ENCODE measurements at regions not wholly inside any gene's neighbourhood (a gene's known extent, or its start where the extent isn't known, plus 50 kb on each side); places are given as distances from the start of the nearest gene placed in this dataset.
"Not testable (repeated sequence)": the region's sequence is repeated elsewhere in the genome, so short reads cannot be mapped to it uniquely, and the experiment has no call there.

DNA sequence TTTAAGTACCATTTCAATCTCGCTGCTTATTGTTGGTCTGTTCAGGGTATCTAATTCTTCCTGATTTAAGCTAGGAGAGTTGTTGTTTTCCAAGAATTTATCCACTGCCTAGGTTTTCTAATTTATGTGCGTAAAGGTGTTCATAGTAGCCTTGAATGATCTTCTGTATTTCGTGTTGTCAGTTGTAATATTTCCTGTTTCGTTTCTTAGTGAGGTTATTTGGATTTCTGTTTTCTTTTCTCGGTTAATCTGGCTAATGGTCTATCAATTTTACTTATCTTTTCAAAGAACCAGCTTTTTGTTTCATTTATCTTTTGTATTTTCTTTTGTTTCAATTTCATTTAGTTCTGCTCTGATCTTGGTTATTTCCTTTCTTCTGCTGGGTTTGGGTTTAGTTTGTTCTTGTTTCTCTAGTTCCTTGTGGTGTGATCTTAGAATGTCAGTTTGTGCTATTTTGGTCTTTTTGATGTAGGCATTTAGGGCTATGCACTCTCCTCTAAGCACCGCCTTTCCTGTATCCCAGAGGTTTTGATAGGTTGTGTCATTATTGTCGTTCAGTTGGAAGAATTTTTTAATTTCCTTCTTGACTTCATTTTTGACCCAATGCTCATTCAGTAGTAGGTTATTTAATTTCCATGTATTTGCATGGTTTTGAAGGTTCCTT lies 92.5 kb upstream of the CSRP2 start:
- POLR2A ChIA-PET, CTCF ChIA-PET: not testable (repeated sequence)

DNA sequence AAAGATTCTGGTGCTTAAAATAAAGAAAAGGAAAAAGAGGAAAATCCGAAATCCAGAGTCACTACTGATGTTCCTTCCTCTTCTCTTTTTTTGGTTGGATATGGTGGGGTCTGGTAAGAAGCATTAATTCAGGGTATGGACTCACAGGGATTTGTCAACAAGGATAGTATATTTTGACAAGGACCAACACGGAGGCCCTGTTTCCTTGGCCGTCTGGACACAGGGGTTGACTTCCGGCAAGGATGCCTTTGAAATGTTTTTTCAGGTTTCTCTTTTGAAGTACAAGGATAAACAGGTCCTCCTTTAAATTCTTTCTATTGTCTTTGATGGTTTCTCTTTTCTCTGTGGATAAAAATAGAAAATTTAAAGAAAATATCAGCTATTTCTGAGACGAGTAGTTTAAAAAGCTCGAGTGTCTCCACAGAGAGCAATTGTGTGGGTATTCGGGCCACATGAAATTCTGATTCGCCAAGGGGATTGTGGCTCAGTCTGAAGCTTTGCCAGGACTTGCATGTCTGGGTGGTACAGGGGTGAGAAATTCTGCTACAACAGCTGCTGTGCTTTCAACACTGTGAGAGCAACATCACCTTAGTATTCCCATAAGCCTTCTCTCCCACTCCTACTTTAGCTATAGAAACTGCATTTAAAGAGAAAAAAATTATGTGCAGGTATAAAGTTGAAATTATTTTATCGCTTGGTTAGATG lies 88.5 kb upstream of the CSRP2 start:
- TF ChIP-seq, protein P1, sequence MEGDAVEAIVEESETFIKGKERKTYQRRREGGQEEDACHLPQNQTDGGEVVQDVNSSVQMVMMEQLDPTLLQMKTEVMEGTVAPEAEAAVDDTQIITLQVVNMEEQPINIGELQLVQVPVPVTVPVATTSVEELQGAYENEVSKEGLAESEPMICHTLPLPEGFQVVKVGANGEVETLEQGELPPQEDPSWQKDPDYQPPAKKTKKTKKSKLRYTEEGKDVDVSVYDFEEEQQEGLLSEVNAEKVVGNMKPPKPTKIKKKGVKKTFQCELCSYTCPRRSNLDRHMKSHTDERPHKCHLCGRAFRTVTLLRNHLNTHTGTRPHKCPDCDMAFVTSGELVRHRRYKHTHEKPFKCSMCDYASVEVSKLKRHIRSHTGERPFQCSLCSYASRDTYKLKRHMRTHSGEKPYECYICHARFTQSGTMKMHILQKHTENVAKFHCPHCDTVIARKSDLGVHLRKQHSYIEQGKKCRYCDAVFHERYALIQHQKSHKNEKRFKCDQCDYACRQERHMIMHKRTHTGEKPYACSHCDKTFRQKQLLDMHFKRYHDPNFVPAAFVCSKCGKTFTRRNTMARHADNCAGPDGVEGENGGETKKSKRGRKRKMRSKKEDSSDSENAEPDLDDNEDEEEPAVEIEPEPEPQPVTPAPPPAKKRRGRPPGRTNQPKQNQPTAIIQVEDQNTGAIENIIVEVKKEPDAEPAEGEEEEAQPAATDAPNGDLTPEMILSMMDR (IDR thresholded peaks at IDR 0.05; ENCODE audit: control extremely low read depth, extremely low read depth, low read depth, missing control alignments): no peak
- DNase-seq (ENCODE audit: extremely low spot score): no peak
- ChIA-PET POLR2A (no interaction called here), CTCF (interaction anchor here (1.5 to 2.4 kb wide), 2 partner anchors 43 to 44 kb away, joined by 4 to 7 read pairs; no protein-coding TSS in a partner anchor)

More for the DNA sequence above, 92.5 kb upstream of the CSRP2 start:
- not testable (repeated sequence) for DNase-seq (ENCODE audit: extremely low spot score)

DNA sequence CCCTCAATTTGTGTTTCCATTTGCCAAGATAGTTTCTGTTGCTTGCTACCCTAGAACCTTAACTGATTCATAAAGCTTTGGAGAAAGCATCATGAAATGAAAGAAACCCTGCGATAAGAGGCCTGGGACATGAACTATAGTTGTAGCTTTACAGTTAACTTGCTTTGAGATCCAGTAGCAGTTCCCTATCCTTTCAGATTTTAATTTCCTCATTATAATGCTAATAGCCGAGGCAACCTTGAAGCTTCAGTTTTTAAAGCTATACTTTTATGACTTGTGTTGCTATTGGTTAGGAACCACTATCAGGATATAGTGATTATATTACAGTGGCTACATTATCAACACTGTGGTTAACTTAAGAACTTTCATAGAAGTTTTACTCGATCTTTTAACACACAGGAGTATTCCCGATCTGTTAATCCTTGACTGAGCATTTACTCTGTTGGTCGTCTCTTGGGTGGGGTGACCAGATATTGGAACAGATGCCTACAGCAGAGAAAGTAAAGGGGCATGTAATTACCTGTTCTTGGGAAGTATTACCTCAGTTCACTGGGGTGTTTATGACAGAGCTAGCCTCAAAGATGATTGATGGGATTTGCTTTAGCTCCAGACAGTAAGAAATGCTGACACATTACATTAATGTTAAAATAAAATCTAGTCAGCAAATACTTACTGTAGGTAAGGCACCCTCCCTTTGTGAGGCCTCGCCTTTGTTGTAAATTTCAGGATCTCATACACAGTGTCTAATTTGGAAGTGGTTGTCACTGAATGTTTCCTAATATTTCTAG lies 86.2 kb upstream of the CSRP2 start:
- ChIA-PET CTCF (interaction anchor here (0.7 to 2.4 kb wide), 2 partner anchors 37 to 46 kb away, joined by 3 to 7 read pairs; no protein-coding TSS in a partner anchor), POLR2A (no interaction called here)
- DNase-seq (ENCODE audit: extremely low spot score): no peak
- TF ChIP-seq, protein P1 (IDR thresholded peaks at IDR 0.05; ENCODE audit: control extremely low read depth, extremely low read depth, low read depth, missing control alignments): no peak

DNA sequence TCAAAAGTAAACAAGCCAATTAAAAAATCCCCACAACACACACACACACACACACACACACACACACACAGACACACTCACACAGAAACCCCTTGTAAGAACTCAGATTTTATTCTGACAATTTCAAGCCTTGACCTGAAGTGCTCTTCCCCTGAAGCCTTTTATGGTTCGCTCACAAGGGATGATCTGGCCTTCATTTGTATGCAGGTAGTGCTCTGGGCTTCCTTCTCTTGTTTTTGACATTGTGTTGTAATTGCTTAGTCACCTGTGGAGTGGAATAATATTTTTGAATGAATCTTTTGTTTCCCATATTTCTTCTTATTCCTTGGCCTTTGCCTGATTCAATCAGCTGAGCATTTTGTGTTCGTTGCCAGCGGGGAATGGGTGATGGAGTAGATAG lies 83.3 kb upstream of the CSRP2 start:
- TF ChIP-seq, protein P1 (IDR thresholded peaks at IDR 0.05; ENCODE audit: control extremely low read depth, extremely low read depth, low read depth, missing control alignments): no peak
- CTCF ChIA-PET: no interaction called here

DNA sequence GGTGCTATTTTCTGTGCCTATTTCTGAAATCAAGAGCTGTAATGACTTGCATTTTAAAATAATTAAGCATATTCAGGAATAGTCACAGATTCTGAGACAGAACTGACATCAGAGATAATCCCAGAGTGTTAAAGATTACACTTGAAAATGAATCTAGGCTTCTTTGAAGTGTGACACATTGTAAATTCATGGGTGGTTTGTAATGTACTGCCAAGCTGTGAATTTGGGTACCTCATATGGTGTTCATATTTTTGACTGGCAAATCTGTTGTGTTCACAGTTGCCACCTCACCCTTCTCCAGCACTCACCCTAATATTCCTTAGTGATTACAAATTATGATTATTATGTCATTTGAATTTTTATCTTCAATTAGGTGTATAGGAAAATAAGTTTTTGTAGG lies 78.5 kb upstream of the CSRP2 start:
- DNase-seq (ENCODE audit: extremely low spot score): no peak
- TF ChIP-seq, protein P1 (IDR thresholded peaks at IDR 0.05; ENCODE audit: control extremely low read depth, extremely low read depth, low read depth, missing control alignments): no peak
- ChIA-PET CTCF (interaction anchor here (3.4 kb wide), 1 partner anchor 54 kb away, joined by 10 read pairs; no protein-coding TSS in a partner anchor), POLR2A (no interaction called here)

More for the DNA sequence above, 83.3 kb upstream of the CSRP2 start:
- POLR2A ChIA-PET: no interaction called here
- DNase-seq (ENCODE audit: extremely low spot score): no peak

DNA sequence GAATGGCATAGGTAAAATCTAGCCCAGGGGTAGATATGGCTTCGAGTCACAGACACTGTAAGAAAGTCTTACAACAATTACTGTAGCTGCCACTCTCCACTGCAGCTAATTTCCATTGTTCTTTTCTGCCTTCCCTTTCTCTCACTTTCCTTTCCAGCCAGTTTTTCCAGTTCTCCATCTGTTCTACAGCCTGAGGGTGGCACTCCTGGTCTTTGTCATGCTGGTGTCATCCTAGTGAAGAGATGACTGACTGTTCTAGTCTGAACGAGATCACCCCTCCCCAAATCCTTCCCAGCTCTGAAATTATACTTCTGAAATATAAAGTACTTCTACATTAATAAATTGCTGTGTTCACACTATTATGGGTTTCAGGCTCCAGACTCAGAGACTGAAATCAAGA lies 74.2 kb upstream of the CSRP2 start:
- TF ChIP-seq, protein P1 (IDR thresholded peaks at IDR 0.05; ENCODE audit: control extremely low read depth, extremely low read depth, low read depth, missing control alignments): no peak
- CTCF ChIA-PET: no interaction called here
- POLR2A ChIA-PET: no interaction called here
- no peak for DNase-seq (ENCODE audit: extremely low spot score)
